Astrocyte of the spinal cord (primary cell): ENCODE measurements at regions not wholly inside any gene's neighbourhood (a gene's known extent, or its start where the extent isn't known, plus 50 kb on each side); places are given as distances from the start of the nearest gene placed in this dataset.

ENCODE experiments used
- DNase-seq: peaks from one replicate; pipeline ENCODE4 v3.0.0; 2011; ENCODE audit warnings: low read depth, low spot score
- H3K4me3 ChIP-seq: 2 replicates; pipeline ENCODE4 v1.5.1; 2011; ENCODE audit warnings: low read depth, mild to moderate bottlenecking, low read length, moderate library complexity
- CTCF ChIP-seq: IDR thresholded peaks from 2 replicates; pipeline ENCODE4 v1.5.1; 2012; ENCODE audit warnings: low read depth, mild to moderate bottlenecking, low read length, inconsistent platforms
- in situ Hi-C: cut with HindIII; loops from 2 replicates; pipeline ENCODE4 v1.10.0; 2017; ENCODE audit warnings: low sequenced_read_pairs

GRCh38 chr3:150194957-150195356 is 213.1 kb upstream of the TSC22D2 start:
- no peak overlapping the region for H3K4me3 ChIP-seq
- DNase-seq, result no peak
- no peak for TF ChIP-seq CTCF
- in situ Hi-C loops, result no loop called here

GRCh38 chr3:150194513-150194912 is 213.6 kb upstream of the TSC22D2 start:
- in situ Hi-C loops, result no loop called here
- DNase-seq, result no peak
- TF ChIP-seq CTCF, result no peak
- H3K4me3 ChIP-seq, result no peak overlapping the region

- H3K4me3 ChIP-seq, result peak overlapping the region; percentile 42
- TF ChIP-seq CTCF, result no peak
- in situ Hi-C loops, result no loop called here
- DNase-seq, result peak; percentile 23
Measured at GRCh38 chr3:150184426-150185071, 213.9 kb upstream of the PFN2 start.

GRCh38 chr3:150183678-150184425 is 213.2 kb upstream of the PFN2 start:
- in situ Hi-C loops, result no loop called here
- TF ChIP-seq CTCF, result peak; percentile 74
- H3K4me3 ChIP-seq, result peak overlapping the region; percentile 42
- peak; percentile 85 for DNase-seq

GRCh38 chr3:150180334-150180733 is 209.6 kb upstream of the PFN2 start:
- no peak for TF ChIP-seq CTCF
- in situ Hi-C loops, result no loop called here
- H3K4me3 ChIP-seq, result no peak overlapping the region
- DNase-seq, result peak; percentile 87

GRCh38 chr3:150179330-150179729 is 208.6 kb upstream of the PFN2 start:
- H3K4me3 ChIP-seq, result no peak overlapping the region
- no peak for DNase-seq
- in situ Hi-C loops, result no loop called here
- TF ChIP-seq CTCF, result no peak
